ENCODE measurements at regions not wholly inside any gene's neighbourhood (a gene's known extent, or its start where the extent isn't known, plus 50 kb on each side); places are given as distances from the start of the nearest gene placed in this dataset.

DNA sequence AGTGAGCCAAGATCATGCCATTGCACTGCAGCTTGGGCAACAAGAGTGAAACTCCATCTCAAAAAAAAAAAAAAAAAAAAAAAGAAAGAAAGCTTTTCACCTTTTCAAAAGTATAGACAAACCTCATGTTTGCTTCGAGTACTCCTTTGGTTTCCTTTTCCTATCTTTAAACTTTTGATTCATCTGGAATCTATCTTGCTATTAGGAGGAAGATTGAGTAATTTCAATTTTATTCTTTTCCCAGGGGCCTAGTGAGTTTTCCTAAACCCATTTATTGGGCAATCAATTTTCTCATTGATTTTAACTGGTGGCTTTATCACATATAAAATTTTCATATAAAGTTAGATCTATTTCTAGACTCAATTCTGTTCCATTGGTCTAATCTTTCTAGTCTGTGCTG, 190.5 kb upstream of the VEPH1 start:
- TF ChIP-seq, protein P1, sequence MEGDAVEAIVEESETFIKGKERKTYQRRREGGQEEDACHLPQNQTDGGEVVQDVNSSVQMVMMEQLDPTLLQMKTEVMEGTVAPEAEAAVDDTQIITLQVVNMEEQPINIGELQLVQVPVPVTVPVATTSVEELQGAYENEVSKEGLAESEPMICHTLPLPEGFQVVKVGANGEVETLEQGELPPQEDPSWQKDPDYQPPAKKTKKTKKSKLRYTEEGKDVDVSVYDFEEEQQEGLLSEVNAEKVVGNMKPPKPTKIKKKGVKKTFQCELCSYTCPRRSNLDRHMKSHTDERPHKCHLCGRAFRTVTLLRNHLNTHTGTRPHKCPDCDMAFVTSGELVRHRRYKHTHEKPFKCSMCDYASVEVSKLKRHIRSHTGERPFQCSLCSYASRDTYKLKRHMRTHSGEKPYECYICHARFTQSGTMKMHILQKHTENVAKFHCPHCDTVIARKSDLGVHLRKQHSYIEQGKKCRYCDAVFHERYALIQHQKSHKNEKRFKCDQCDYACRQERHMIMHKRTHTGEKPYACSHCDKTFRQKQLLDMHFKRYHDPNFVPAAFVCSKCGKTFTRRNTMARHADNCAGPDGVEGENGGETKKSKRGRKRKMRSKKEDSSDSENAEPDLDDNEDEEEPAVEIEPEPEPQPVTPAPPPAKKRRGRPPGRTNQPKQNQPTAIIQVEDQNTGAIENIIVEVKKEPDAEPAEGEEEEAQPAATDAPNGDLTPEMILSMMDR (IDR thresholded peaks at IDR 0.05) = no peak
- no peak for TF ChIP-seq POLR2A (IDR thresholded peaks at IDR 0.05)
